ENCODE measurements at regions not wholly inside any gene's neighbourhood (a gene's known extent, or its start where the extent isn't known, plus 50 kb on each side); places are given as distances from the start of the nearest gene placed in this dataset.

DNA sequence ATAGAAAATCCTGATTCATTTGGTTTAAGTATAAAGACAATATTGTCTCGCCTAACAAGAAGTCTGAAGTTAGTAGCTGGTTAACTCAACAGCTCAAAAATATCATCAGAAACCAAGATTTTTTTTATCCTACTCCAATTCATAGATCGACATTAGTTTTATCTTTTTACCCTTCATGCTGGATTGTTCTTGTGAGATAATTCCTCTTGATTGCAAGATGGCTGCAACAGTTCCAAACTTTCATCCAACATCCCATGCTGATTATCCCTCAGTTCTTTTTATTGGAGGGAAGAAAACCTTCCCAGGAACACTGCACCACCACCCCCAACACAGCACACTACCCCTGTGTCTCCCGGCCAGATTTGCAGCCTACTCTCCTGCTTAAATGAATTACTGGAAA lies 370.2 kb upstream of the RAB6C start:
- no peak for TF ChIP-seq POLR2A (IDR thresholded peaks at IDR 0.05)
- TF ChIP-seq, protein P1, sequence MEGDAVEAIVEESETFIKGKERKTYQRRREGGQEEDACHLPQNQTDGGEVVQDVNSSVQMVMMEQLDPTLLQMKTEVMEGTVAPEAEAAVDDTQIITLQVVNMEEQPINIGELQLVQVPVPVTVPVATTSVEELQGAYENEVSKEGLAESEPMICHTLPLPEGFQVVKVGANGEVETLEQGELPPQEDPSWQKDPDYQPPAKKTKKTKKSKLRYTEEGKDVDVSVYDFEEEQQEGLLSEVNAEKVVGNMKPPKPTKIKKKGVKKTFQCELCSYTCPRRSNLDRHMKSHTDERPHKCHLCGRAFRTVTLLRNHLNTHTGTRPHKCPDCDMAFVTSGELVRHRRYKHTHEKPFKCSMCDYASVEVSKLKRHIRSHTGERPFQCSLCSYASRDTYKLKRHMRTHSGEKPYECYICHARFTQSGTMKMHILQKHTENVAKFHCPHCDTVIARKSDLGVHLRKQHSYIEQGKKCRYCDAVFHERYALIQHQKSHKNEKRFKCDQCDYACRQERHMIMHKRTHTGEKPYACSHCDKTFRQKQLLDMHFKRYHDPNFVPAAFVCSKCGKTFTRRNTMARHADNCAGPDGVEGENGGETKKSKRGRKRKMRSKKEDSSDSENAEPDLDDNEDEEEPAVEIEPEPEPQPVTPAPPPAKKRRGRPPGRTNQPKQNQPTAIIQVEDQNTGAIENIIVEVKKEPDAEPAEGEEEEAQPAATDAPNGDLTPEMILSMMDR (IDR thresholded peaks at IDR 0.05) = no peak

Data from thyroid gland (tissue), 4 donors.